ENCODE measurements at regions not wholly inside any gene's neighbourhood (a gene's known extent, or its start where the extent isn't known, plus 50 kb on each side); places are given as distances from the start of the nearest gene placed in this dataset.

GRCh38 chr4:128548381-128548780, 260.8 kb upstream of the PGRMC2 start:
- BruUV-seq (replicated peaks), result no TSS peak
- POLR2A ChIA-PET (ENCODE audit: unreplicated experiment), result no interaction called here
- Histone ChIP-seq H3F3A (ENCODE audit: insufficient read depth, low read depth) (no peaks in the 10 kb centered on the region), H2AFZ (no peak overlapping the region), H3K4me3 (no peak overlapping the region), H3K4me1 (replicated peaks; ENCODE audit: insufficient read depth) (peaks cover 7% of the 10 kb centered on the region; the same call in 1 of the 2 replicates), H3K9me2 (ENCODE audit: insufficient read depth) (no peaks in the 10 kb centered on the region), H3K27ac (no peak overlapping the region), H4K20me1 (ENCODE audit: insufficient read depth) (no peaks in the 10 kb centered on the region), H3K36me3 (ENCODE audit: low read depth) (no peaks in the 10 kb centered on the region), H3K27me3 (ENCODE audit: insufficient read depth, low read depth) (no peaks in the 10 kb centered on the region), H3K4me2 (no peak overlapping the region), H3K79me2 (ENCODE audit: low read depth) (no peaks in the 10 kb centered on the region), H3K9me3 (ENCODE audit: insufficient read depth, low read depth) (no peaks in the 10 kb centered on the region)
- intact Hi-C loops (cut with micrococcal nuclease; ENCODE audit: unreplicated experiment), result no loop called here
- TF ChIP-seq CTCF (conservative IDR thresholded peaks at IDR 0.05), result no peak
- TF ChIP-seq EZH2 (IDR thresholded peaks at IDR 0.05; ENCODE audit: low read depth), result no peak
- DNase-seq, result no peak
- CTCF ChIA-PET, result no interaction called here

DNA sequence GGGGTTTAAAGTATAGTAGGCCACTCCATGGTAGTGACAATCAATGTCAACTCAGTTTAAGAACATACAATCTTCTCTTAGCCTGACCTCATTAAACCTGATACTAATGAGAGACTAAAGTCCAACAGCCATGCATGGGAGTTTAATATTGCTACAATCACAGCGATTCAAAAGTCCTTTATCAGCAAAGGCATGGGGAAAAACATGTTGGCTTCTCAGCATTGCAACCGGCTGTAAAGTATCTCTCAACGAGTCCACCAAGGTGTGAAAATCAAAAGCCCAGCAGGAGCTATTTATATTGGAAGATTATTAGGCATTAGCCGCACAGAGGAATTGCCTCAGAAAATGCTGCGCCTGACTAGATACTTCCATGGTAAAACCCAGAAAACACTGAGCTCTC, 256.7 kb upstream of the PGRMC2 start:
- Histone ChIP-seq H2AFZ (no peak overlapping the region), H3K9me2 (ENCODE audit: insufficient read depth) (no peaks in the 10 kb centered on the region), H3K27ac (no peak overlapping the region), H3K4me2 (no peak overlapping the region), H3K9me3 (ENCODE audit: insufficient read depth, low read depth) (no peaks in the 10 kb centered on the region), H3F3A (ENCODE audit: insufficient read depth, low read depth) (no peaks in the 10 kb centered on the region), H3K4me1 (replicated peaks; ENCODE audit: insufficient read depth) (no peaks in the 10 kb centered on the region), H3K79me2 (ENCODE audit: low read depth) (no peaks in the 10 kb centered on the region), H3K36me3 (ENCODE audit: low read depth) (no peaks in the 10 kb centered on the region), H3K27me3 (ENCODE audit: insufficient read depth, low read depth) (no peaks in the 10 kb centered on the region), H3K4me3 (no peak overlapping the region), H4K20me1 (ENCODE audit: insufficient read depth) (no peaks in the 10 kb centered on the region)
- intact Hi-C loops (cut with micrococcal nuclease; ENCODE audit: unreplicated experiment), result loop anchor here (1.0 kb wide), 1 partner anchor 42 kb away; no protein-coding TSS in a partner anchor
- CTCF ChIA-PET, result no interaction called here
- POLR2A ChIA-PET (ENCODE audit: unreplicated experiment), result no interaction called here
- no peak for DNase-seq
- TF ChIP-seq EZH2 (IDR thresholded peaks at IDR 0.05; ENCODE audit: low read depth), result no peak
- no peak for TF ChIP-seq CTCF (conservative IDR thresholded peaks at IDR 0.05)
- BruUV-seq (replicated peaks), result no TSS peak

GRCh38 chr4:128543696-128544095, 256.1 kb upstream of the PGRMC2 start:
- Histone ChIP-seq H3K9me2 (ENCODE audit: insufficient read depth) (no peaks in the 10 kb centered on the region), H3K36me3 (ENCODE audit: low read depth) (no peaks in the 10 kb centered on the region), H3K27me3 (ENCODE audit: insufficient read depth, low read depth) (no peaks in the 10 kb centered on the region), H2AFZ (no peak overlapping the region), H3K4me3 (no peak overlapping the region), H4K20me1 (ENCODE audit: insufficient read depth) (no peaks in the 10 kb centered on the region), H3K9me3 (ENCODE audit: insufficient read depth, low read depth) (no peaks in the 10 kb centered on the region), H3K27ac (no peak overlapping the region), H3K4me2 (no peak overlapping the region), H3K79me2 (ENCODE audit: low read depth) (no peaks in the 10 kb centered on the region), H3F3A (ENCODE audit: insufficient read depth, low read depth) (no peaks in the 10 kb centered on the region), H3K4me1 (replicated peaks; ENCODE audit: insufficient read depth) (no peaks in the 10 kb centered on the region)
- no TSS peak for BruUV-seq (replicated peaks)
- intact Hi-C loops (cut with micrococcal nuclease; ENCODE audit: unreplicated experiment), result loop anchor here (1.0 kb wide), 1 partner anchor 41 kb away; no protein-coding TSS in a partner anchor
- CTCF ChIA-PET, result no interaction called here
- POLR2A ChIA-PET (ENCODE audit: unreplicated experiment), result no interaction called here
- DNase-seq, result no peak
- no peak for TF ChIP-seq EZH2 (IDR thresholded peaks at IDR 0.05; ENCODE audit: low read depth)
- TF ChIP-seq CTCF (conservative IDR thresholded peaks at IDR 0.05), result no peak
